ENCODE measurements at regions not wholly inside any gene's neighbourhood (a gene's known extent, or its start where the extent isn't known, plus 50 kb on each side); places are given as distances from the start of the nearest gene placed in this dataset.
"Not testable (repeated sequence)": the region's sequence is repeated elsewhere in the genome, so short reads cannot be mapped to it uniquely, and the experiment has no call there.

DNA sequence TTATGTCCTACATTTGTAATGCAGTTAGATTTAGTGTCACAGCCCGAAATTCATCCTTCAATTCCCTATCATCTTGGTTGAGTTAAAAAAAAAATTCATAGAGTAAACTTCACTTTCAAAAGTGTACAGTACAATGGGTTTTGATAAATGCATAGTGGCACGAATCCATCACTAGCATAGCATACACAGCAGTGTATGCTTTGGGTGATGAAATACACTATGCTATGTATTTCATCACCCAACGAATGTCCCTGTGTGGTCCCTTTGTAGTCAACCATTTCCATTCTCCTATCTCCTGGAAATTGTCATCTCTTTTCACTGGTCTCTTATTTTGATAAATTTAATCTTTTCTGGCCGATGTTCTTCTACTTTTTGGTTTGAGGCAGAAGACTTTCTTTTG lies 129.4 kb upstream of the BASP1 start:
- no peak for DNase-seq

DNA sequence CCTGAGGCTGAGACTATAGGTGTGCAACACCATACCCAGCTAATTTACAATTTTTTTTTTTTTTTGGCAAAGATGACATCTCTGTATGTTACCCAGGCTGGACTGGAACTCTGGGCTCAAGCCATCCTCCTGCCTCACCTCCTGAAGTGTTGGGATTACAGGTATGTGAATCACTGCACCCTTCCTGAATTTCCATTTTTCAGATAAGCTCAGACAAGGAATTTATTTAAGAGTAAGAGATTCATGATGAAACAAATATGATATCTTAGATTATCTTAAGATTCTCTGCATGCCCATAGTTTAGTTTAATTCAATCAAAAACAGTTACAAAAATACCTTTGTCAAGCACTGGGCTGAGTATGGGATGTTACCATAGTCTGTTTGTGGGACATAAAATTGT lies 128.4 kb upstream of the BASP1 start:
- DNase-seq: no peak

DNA sequence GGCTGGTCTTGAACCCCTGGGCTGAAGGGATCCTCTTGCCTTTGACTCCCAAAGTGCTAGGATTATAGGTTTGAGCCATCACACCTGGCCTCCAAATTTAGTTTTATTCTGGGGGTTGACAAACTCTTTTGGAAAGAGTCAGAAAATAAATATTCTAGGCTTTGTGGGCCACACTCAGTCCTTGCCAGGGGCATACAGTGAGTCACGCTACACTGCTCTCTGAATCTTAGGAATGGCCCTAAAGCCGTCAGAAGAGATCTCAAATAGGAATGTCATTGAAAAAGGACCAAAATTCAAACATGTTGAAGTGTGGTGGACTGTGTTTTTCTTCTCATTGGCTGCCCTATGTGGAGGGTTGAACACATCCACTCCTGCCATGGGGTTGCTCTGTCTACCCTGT lies 127.7 kb upstream of the BASP1 start:
- no peak for DNase-seq

DNA sequence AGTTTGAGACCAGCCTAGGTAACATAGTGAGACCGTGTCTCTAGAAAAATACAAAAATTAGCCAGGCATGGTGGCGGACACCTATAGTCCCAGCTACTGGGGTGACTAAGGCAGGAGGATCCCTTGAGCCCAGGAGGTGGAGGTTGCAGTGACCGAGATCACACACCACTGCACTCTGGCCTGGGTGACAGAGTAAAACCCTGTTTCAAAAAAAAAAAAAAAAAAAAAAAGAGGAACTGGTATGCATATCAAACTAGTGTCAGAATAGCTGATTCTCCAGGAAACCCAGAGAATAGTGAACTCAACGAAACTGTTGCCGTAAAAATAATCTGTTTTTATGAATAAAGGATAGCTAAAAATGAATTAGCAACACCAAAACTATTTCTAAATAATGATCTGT lies 126.6 kb upstream of the BASP1 start:
- peak; percentile 34 for DNase-seq

DNA sequence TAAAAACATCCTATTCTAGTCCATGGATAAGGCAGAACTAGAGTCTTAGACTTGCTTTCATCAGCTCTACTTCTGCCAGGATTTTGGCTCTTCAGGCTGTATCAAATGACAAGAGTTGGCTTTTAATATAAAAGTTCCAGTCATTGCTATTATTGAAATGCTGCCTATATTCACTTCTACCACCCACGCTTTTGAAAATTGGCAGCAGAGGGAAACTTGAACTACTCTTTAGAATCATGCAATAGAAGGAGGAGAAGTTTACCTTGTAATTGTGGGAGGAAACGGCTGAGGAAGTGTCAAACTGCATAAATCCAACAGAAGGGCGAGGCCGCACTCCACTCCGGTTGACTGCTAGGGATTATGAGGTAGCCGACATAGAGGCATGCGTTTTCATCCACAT lies 122.6 kb upstream of the BASP1 start:
- no peak for DNase-seq

DNA sequence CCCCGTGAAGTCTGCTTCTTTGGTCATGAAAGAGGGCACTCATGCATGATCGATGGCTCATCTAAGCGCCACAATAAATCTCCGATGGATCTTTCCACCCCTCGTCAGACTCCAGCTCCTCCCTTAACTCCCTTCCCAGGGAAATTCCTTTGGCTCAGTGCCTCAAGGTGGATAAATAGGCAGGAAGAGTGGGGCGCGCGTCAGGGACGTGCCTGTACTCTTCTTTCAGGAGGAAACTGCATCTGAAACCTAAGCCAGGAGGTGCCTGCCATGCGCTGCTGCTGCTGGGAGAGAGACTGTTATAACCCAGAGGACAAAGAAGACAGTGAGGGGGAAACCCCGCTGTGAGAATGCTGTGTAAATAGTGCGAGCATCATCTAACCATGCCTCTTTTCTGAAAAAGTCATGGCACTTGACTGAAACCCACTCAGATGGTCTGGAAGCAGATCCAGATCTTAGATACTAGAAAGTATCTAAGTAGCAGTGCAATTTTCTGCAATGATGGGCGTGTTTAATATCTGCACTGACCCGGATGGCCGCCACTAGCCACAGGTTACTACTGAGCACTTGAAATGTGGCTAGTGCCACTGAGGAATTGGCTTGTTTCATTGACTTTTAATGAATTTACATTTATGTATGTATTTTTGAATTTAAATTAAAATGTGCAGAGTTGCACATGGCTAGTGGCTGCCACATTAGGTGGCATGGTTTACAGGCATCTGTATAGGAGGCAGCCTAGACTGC lies 120.3 kb upstream of the BASP1 start:
- DNase-seq: no peak

DNA sequence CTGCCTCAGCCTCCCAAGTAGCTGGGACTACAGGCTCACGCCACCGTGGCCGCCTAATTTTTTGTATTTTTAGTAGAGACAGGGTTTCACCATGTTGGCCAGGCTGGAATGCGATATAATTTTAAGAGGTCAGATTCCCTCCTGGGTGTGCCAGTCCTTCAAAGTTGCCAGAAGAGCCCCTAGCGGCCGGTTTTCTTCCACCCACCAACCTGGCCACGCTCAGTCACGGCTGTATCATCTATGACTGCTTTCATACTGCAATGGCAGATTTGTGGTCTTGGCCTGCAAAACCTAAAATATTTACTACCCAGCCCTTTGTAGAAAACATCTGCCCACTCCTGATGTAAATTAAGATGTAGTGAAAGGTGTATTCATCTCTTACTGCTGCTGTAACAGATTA lies 117.5 kb upstream of the BASP1 start:
- no peak for DNase-seq

DNA sequence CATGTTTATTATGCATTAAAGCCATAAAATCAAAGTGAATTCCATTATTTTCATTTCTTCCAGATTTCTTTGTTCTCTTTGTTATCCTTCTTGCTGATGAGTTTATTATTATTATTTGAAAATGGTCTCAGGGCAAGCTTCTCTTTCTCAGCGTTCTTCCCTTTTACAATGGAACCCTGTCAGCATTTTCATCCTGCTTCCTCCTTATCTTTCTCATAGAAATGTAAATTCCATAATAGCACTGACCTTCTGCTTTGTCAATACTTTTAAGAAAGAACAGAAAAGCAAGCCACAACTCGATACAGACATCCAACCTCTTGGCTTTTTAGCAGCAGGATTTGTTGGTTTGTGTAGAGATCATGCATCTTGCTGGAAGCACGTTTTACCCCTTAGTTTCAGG lies 114.0 kb upstream of the BASP1 start:
- DNase-seq: no peak

DNA sequence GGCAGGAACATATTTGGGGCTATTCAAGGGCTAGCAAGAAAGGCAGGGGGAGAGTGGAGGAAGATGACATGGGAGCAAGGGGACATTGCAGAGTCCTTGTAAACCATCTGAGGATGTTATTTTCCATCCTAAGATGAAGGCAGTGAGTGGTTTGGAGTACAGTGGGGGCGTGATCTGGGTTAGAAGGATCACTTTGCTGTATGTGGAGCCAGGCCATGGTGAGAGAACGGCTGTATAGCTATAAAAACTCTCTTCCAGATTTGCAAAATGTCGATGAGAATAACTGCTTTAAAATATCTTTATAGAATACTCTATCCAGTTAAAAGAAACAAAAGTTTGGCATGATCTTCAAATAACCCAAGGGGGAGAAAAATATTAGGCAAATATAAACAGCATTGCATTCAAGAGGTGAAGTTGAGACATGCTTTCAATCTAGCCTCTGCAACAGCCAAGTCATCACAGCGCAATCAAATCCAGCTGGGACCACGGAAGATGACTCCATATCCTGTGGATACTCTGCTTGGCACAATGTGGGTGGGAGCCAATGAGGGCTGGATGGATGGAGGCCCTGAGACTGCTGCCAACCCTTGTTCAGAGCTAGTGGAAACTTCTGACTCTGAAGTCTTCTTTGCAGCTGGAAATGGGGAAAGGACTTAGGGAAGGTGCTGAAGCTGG lies 111.5 kb upstream of the BASP1 start:
- no peak for DNase-seq

DNA sequence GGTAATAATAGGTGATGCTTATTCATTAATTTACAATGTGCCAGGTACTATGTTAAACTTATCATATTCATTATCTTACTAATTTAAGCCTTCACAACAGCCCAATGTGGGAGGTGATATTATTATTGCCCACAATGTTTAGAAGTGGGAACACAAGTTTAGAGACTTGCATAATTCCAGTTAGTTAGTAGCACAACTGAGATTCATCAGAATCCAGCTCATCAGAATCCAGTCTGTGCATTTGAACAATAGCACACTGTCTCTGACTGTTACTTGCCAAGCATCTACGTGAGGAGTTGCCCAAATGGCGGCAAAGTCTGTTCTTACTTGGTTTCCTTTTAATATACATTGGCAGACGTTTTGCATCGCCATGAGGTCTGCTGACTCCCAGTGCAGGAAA lies 110.9 kb upstream of the BASP1 start:
- no peak for DNase-seq

DNA sequence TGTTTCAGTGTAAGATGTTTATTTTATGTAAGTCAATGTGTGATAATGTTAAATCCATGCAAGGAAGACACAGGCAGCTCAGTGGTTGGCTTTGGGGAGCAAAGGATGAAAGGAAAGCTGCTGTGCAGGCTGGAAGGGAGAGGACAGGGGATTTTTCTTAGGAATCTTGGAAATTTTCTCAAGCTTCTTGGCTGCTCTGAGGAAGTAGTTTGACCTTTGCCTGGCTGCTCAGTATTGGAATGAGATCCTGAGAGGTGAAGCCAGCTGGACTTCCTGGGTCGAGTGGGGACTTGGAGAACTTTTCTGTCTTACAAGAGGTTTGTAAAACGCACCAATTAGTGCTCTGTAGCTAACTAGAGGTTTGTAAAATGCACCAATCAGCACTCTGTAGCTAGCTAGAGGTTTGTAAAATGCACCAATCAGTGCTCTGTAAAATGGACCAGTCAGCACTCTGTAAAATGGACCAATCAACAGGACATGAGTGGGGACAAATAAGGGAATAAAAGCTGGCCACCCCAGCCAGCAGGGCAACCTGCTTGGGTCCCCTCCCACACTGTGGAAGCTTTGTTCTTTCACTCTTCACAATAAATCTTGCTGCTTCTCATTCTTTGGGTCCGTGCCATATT lies 105.2 kb upstream of the BASP1 start:
- DNase-seq: not testable (repeated sequence)

DNA sequence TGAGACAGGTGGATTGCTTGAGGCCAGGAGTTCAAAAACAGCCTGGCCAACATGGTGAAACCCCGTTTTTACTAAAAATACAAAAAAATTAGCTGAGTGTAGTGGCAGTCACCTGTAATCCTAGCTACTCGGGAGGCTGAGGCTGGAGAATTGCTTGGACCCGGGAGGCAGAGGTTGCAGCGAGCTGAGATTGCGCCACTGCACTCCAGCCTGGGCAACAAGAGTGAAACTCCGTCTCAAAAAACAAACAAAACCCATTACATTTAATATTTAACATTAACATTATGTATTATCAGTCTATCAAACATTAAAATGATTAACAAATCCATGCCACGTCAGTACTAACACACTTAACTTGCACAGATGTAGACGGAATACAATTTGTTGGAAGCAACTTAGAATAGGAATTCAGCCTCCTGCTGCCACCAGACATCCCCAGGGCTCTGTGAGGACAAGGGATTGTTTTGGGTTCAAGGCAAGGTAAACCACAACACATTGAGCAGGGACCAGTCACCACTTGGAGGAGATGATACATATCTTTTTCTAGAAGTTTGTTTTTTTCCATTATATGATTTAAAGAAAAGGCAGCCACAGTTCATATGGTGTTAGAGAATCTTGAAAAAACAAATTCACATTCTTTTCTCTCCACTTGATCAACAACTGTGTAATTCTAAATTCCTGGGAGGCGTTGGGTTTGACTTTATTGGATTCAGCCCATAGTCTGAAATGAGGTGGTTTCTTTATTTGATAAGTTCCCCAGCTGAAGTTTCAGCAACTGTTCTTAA lies 104.1 kb upstream of the BASP1 start:
- DNase-seq: no peak

DNA sequence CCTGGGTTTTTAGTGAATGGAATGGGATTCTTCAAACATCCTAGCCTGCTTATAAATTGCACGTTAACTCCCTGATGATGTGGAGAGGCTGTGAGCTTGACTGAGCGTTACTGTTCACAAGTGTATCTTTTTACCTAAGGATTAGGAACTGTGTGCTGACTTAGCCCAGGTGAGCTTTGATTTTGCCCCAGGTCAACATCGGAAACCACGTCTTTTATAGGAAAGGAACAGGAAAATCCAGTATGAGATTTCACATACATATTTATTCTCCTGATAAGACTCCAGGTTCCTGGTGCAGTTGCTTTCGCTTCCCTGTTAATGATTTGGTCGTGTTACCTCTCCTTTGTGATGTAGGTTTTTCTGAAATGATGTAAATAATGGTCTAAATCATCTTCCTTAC lies 103.2 kb upstream of the BASP1 start:
- no peak for DNase-seq

DNA sequence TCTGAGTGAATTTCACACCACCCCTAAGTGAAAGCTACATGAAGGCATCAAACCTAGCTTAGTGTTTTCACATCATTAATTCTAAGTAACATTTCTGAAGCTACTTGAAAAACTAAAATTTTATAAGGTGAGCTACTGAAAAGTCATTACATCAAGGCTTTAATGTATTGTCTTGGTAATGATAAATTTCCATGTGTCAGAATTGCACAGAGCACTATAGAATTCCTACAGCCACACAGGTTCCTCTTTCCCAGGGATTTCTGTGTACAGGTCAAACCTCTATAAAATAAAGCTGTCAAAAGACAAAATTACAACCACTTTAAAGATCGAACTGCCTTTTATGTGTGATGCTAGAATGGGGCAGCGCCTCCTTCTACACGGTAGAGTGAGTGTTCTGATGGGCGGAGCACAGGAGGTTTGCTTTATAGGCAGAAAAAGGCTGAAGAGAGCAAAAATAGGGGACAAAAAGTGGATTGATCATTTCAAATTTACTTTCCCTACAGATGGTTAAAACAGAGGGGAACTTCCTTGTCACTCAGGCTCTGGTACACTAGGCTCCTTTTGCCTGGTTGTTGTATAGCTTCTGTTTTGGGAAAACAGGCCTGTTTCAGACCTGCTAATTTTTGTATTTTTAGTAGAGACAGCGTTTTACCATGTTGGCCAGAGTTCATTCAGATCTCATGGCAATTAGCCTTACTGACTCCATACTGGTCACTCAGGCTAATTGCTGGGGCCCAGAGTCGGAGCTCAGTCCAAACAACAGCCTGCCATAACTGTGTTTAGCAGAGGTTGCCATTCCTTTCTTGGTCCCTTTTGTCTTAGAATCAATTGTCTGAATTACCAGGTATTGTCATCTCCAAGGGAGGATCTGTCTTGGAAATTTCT lies 102.5 kb upstream of the BASP1 start:
- DNase-seq: no peak

DNA sequence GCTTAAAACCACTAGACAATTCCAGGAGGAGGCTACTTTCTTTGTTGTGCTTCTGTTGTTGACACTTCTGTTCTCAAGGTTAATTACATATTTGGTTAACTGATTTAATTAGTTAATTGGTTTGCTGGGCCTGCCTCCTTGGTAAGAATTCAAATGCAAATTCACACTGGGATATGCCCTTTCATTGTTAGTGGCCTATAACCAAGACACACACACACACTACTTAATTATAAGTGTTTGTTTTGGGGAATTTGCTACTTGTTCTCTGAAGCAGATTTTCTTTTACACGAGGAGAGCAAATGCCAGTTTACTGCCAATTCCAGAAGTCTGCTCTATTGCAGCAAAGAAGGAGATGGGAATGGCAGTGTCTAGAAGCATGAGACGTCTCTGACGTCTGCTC lies 101.6 kb upstream of the BASP1 start:
- DNase-seq: no peak

DNA sequence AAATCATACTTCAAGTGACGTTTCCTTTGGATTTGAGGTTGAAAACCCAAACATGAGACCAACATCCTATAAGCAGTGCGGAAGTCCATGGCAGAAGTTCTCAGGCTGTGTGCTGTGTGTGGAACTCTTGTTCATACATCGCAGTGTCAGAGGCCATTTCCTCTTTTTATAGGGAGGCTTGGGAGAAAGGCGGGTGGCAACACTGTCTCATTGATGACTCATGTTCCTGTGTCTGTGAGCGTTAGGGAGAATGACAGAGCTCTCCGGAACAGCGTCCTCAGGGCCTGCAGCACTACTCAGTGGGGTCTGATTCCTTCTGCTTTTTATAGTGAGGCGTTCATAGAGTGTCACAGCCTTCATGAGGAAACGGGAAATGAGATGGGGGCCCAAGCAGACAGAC lies 98.8 kb upstream of the BASP1 start:
- DNase-seq: peak; percentile 91

DNA sequence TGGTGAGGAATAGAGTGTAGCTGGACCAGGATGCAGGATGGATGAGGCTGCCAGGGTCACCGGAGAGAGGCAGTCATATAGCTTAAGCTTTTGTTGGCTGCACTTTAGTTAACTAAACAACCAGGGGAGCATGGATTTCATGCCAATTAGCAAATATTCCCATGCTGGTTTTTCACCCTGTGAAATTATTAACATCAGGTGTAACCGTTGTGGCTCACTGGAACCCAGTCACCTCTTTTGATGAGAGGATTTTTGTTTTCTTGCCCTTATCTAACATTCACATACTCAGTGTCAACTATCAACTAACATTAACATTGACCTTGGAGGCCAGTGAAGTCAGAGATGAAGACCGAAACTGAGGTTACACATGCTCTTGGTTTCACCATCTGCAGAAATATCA lies 97.2 kb upstream of the BASP1 start:
- no peak for DNase-seq

DNA sequence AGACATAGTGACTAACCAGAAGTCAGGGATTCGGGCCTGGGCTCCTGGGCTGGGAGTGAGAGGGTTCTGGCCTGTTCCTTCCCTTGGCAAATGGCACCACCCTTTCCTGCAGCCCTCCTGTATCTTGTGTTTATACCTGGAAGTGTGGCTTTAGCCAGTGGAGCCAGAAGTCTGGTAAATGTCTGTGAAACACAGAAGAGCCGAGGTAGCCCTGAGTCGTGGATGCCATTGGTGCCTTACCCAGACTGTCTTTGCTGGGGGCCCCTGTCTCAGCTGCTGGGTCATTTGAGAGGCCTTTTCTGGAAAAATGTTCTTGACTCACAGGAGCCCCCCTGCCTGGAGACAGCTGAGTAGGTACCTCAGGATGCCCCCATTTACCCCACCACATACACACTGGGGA lies 95.7 kb upstream of the BASP1 start:
- no peak for DNase-seq

DNA sequence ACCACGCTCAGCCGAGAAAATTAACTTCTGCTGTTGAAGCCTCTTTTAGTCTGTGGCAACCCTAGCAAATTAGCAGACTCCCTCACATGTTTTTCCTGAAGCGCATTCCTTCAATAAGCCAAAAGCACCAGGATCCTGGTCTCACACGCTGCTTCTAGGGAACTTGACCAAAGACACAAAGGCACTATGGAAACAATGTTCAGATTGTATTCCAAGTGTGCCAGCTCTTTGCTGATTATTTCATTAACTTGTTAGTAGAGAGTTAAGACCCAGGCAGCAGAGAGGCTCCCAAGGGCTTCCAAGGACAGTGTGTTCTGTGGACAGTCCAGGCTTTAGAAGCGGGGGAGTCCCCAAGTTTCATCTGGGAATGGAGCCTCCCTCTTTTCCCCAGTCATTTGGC lies 94.4 kb upstream of the BASP1 start:
- no peak for DNase-seq

DNA sequence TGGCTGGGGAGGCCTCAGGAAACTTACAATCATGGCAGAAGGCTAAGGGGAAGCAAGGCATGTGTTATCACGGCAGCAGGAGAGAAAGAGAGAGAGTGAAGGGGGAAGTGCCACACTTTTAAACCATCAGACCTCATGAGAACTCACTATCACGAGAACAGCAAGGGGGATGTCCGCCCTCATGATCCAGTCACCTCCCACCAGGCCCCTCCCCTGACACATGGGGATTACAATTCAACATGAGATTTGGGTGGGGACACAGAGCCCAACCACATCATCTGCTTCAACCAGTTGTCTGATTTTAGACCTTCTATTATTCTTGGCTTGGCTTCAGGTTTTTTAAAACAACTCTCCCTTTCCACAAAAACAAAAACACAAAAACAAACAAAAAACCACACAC lies 93.7 kb upstream of the BASP1 start:
- DNase-seq: not testable (repeated sequence)

DNA sequence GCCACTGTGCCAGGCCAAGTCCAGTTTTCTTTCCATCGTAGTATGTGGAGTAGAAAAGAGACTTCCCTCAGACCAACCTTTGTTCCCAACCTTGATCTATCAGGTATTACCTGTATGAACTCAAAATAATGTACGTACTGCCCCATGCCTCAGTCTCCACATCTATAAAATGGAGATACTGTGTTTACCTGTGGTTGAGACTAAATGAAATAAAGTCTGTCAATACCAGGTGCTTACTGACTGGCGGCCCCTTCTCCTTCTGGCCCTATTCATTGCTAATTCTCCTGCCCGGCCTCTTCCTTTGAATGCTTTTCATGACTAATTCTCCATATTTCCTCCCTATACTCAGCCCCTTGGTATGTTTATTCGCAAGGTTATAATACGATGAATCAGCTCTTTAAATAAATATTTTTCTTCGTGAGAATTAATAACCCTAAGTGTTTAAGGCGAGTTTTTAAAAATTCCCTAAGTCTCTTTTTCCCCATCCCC lies 89.6 kb upstream of the BASP1 start:
- DNase-seq: no peak

DNA sequence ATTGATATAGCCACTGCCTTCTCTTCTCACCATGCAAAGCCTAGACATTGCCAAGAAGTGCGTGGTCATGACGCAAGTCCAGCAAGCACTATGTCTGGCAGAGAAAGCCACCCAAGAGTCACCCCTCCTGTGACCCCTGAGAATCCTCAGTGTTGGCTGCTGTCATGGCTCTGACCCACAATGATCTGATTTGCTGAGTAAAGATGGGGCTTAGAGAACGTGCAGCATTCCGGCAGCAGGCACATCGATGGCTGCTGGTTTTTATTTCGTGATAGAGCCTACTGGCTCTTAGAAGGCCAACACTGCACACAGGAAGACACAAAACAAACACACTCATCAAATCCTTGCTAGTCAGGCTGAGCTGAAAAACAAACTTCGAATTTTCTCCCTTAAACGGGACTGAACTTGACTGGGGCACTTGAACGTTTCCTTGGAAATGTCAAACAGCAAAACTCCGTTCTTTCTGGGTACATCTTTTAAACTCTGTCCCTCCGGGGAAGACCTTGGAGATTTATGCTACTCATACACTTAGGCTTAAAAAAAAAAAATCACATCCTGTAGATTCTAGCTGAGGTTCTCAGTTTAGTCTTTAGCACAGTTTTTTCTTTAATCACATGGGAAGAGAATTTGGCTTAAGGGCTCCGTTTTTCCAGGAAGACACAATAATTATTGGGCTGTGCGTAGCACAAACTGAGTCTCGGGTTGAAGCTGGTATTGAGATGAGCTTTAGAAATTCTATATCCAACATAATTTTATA lies 88.2 kb upstream of the BASP1 start:
- no peak for DNase-seq

Measured in hematopoietic multipotent progenitor cell treated with erythropoietin and hydrocortisone succinate and interleukin-3 and kit ligand, for 6 days (in vitro differentiated cells).